NB4 (cell line): ENCODE measurements at regions not wholly inside any gene's neighbourhood (a gene's known extent, or its start where the extent isn't known, plus 50 kb on each side); places are given as distances from the start of the nearest gene placed in this dataset.

Source experiments
- DNase-seq: peaks from one replicate; pipeline ENCODE4 v3.0.0; 2010; ENCODE audit warnings: low read depth
- H3K4me3 ChIP-seq: one replicate; pipeline ENCODE4 v1.5.1; 2011; ENCODE audit warnings: mild to moderate bottlenecking, low read depth, low read length, moderate library complexity
- MYC ChIP-seq: IDR thresholded peaks from 2 replicates; pipeline ENCODE4 v1.6.1; 2011; ENCODE audit warnings: low read depth, low read length
- POLR2A ChIP-seq: IDR thresholded peaks from 2 replicates; pipeline ENCODE4 v1.6.1; 2011; ENCODE audit warnings: mild to moderate bottlenecking; ENCODE audit not compliant: insufficient read length; ENCODE audit errors: extremely low read depth
- TF ChIP-seq, protein P1 (sequence below): IDR thresholded peaks from 2 replicates; pipeline ENCODE4 v1.6.1; 2011; ENCODE audit warnings: low read depth, low read length
- TF ChIP-seq, protein P2 (sequence below): IDR thresholded peaks from one replicate; pipeline ENCODE4 v1.5.1; 2012; ENCODE audit warnings: low read depth, low read length

DNA sequence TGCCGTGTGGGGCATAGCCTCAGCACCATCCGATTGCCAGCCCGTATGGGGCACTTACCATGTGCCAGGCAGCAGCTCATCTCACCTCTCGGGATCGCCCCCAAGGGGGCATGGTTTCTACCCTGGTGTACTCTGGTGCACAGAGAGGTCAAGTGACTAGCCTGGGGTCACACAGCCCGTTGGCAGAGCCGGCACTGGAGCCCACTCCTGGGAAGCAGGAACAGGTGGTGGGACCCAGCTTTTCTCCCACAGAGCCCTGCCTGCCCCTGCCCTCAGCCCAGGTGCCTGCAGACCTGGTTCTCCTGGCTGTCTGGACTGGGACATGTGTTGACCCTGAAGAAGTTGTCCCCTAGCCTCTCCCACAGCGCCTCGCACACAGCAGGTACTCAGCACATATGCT, 141.8 kb upstream of the CIBAR2 start:
- no peak for DNase-seq
- no peak overlapping the region for H3K4me3 ChIP-seq
- TF ChIP-seq MYC (no peak), POLR2A (no peak)
- TF ChIP-seq, protein P1, sequence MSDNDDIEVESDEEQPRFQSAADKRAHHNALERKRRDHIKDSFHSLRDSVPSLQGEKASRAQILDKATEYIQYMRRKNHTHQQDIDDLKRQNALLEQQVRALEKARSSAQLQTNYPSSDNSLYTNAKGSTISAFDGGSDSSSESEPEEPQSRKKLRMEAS, result no peak
- TF ChIP-seq, protein P2, sequence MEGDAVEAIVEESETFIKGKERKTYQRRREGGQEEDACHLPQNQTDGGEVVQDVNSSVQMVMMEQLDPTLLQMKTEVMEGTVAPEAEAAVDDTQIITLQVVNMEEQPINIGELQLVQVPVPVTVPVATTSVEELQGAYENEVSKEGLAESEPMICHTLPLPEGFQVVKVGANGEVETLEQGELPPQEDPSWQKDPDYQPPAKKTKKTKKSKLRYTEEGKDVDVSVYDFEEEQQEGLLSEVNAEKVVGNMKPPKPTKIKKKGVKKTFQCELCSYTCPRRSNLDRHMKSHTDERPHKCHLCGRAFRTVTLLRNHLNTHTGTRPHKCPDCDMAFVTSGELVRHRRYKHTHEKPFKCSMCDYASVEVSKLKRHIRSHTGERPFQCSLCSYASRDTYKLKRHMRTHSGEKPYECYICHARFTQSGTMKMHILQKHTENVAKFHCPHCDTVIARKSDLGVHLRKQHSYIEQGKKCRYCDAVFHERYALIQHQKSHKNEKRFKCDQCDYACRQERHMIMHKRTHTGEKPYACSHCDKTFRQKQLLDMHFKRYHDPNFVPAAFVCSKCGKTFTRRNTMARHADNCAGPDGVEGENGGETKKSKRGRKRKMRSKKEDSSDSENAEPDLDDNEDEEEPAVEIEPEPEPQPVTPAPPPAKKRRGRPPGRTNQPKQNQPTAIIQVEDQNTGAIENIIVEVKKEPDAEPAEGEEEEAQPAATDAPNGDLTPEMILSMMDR, result no peak

DNA sequence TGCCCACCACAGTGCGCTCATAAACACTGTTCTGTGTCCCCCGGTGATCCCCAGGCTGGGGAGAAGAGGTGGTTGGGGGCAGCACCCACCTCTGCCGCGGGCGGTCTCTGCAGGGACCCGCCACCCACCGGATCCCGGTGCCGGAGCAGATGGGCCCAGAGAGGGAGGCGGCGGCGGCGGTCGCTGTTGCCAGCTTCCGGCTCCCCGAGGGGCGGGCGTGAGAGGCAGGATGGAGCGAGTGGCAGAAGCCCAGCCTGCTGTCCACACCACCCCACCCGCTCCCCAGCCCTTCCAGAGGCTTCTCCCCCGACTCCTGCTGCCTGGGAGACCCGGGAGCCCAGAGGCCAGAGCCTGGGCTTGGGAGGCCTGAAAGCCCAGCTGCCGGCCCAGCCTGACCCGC, 142.6 kb upstream of the CIBAR2 start:
- DNase-seq, result no peak
- no peak overlapping the region for H3K4me3 ChIP-seq
- TF ChIP-seq POLR2A (no peak), MYC (no peak)
- TF ChIP-seq, protein P2, result no peak
- TF ChIP-seq, protein P1, result no peak

DNA sequence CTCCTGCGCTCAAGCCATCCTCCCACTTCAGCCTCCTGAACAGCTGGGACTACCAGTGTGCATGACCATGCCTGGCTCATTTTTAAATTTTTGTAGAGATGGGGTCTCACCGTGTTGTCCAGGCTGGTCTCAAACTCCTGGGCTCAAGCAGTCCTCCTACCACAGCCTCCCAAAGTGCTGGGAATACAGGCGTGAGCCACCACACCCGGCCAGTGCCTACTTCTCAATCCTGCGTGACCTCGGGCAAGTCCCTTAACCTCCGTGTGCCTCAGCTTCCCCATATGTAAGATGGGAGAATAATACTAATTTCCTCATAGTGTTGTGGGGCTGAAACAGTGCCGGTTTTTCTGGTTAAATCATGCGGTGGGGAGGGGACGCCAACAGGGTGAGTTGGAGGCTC, 143.5 kb upstream of the CIBAR2 start:
- H3K4me3 ChIP-seq, result no peak overlapping the region
- no peak for DNase-seq
- TF ChIP-seq, protein P1, result no peak
- no peak for TF ChIP-seq MYC
- no peak for TF ChIP-seq POLR2A
- TF ChIP-seq, protein P2, result no peak

DNA sequence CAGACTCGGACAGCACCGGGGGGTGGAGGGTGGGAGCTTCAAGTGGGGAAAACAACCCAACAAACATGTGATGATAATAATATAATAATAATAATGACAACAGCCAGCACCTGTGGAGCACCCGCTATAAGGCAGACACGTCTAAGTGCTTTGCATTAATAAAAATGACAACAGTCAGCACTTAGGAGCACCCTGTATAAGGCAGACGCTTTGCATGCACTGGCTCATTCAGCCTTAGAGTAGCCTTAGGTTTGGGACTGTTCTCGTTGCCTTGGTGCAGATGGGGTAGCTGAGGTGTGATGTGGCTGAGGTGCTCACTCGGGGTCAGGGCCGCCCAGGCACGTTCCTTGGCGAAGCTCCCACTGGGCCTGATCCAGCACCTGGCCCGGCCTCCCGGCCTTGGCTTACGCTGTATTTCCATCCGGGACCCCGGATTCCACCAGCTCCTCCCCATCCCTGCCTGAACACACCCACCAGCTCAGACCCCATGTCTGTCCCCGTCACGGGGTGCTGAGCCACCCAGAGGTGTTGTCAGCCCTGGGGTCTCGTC, 144.0 kb upstream of the CIBAR2 start:
- no peak for DNase-seq
- TF ChIP-seq, protein P1, result no peak
- TF ChIP-seq POLR2A (no peak), MYC (no peak)
- TF ChIP-seq, protein P2, result no peak
- no peak overlapping the region for H3K4me3 ChIP-seq

DNA sequence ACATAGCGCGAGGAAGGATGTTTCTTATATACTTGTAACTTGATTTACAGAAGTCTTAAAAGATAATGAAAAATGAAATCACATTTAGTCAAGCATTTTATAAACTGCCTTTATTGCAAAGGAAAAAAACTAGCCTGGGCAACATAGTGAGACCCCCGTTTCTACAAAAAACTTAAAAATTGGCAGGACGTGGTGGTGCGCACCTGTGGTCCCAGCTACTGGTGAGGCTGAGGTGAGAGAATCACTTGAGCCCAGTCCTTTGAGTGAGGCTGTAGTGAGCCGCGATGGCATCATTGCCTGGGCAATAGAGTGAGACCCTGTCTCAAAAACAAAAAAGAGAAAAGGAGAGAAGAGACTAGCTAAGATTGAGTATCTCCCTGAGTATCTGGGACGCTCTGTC, 145.2 kb upstream of the CIBAR2 start:
- no peak overlapping the region for H3K4me3 ChIP-seq
- TF ChIP-seq, protein P1, result no peak
- TF ChIP-seq, protein P2, result no peak
- TF ChIP-seq MYC (no peak), POLR2A (no peak)
- no peak for DNase-seq

DNA sequence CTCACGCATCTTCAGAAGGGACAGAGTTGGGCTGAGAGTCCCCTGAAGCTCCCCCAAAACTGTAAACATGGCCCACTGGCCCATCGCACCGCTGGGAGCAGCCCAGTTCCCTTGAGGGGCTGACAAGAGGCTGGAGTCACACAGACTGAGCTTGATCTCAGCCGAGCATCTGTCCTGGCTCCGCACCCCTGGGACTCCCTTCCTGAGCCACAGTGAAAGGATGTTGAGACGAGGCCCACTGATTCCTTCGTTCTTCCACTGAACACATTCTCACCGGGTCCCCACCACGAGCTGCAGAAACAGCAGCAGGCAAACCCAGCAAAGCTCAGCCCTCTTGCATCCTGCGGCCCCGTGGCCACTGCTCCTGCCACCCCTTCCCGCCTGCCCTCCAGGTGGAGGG, 145.9 kb upstream of the CIBAR2 start:
- H3K4me3 ChIP-seq, result no peak overlapping the region
- TF ChIP-seq POLR2A (no peak), MYC (no peak)
- TF ChIP-seq, protein P2, result no peak
- TF ChIP-seq, protein P1, result no peak
- no peak for DNase-seq
